ENCODE measurements at regions not wholly inside any gene's neighbourhood (a gene's known extent, or its start where the extent isn't known, plus 50 kb on each side); places are given as distances from the start of the nearest gene placed in this dataset.

DNA sequence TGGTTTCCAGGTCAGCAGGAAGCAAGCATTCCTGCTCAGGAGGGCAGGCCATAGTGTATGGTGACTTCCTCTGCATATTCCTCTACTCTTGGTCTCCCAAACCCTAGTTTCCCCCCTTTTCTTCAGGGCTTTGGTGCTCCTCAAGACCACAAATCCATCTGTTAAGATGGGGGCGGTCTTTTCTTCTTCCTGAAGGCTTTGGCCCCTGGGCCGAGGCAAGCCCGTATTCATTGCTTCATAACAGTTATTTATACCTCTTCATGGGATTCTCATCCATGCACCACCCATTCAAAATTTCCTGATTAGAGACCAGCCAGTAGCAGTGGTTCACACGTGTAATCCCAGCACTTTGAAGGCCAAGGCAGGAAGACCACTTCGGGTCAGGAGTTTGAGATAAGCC, 62.1 kb upstream of the IL12A start:
- TF ChIP-seq, protein P1, sequence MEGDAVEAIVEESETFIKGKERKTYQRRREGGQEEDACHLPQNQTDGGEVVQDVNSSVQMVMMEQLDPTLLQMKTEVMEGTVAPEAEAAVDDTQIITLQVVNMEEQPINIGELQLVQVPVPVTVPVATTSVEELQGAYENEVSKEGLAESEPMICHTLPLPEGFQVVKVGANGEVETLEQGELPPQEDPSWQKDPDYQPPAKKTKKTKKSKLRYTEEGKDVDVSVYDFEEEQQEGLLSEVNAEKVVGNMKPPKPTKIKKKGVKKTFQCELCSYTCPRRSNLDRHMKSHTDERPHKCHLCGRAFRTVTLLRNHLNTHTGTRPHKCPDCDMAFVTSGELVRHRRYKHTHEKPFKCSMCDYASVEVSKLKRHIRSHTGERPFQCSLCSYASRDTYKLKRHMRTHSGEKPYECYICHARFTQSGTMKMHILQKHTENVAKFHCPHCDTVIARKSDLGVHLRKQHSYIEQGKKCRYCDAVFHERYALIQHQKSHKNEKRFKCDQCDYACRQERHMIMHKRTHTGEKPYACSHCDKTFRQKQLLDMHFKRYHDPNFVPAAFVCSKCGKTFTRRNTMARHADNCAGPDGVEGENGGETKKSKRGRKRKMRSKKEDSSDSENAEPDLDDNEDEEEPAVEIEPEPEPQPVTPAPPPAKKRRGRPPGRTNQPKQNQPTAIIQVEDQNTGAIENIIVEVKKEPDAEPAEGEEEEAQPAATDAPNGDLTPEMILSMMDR (IDR thresholded peaks at IDR 0.05; ENCODE audit: partially characterized antibody, unreplicated experiment) = no peak
- no peak overlapping the region for H3K4me3 Mint-ChIP-seq (ENCODE audit: unreplicated experiment)
- H3K27me3 Mint-ChIP-seq (ENCODE audit: unreplicated experiment) = peaks cover 8% of the 10 kb centered on the region
- no peaks in the 10 kb centered on the region for H3K36me3 Mint-ChIP-seq (ENCODE audit: unreplicated experiment)
- no peak for DNase-seq
- H3K4me1 Mint-ChIP-seq (ENCODE audit: low read depth, unreplicated experiment) = no peaks in the 10 kb centered on the region
- no peak overlapping the region for H3K27ac Mint-ChIP-seq (ENCODE audit: unreplicated experiment)
- peaks cover 8% of the 10 kb centered on the region for H3K9me3 Mint-ChIP-seq (ENCODE audit: unreplicated experiment)

DNA sequence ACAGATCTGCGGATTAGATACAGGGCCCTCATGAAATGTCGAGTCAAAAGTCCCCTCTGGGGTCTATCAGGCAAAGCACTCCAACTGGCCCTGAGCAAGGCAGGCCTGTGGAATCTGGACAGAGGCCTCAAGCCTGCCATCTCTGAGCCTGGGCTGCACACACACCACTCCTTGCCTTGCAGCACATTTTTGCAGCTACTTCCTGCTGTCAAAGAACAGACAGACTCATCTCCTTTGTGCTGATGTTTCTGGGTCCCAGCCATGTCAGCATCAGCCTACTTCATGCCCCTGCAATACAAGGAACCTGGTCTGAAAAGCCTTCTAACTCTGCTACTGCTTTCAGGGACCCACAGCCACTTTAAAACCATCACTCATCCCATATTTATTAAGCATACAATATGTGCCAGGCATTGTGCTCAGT, 60.6 kb upstream of the IL12A start:
- Mint-ChIP-seq H3K4me3 (ENCODE audit: unreplicated experiment) (no peak overlapping the region), H3K27me3 (ENCODE audit: unreplicated experiment) (peaks cover 5% of the 10 kb centered on the region), H3K36me3 (ENCODE audit: unreplicated experiment) (peaks cover 2% of the 10 kb centered on the region), H3K9me3 (ENCODE audit: unreplicated experiment) (peaks cover 11% of the 10 kb centered on the region), H3K4me1 (ENCODE audit: low read depth, unreplicated experiment) (no peaks in the 10 kb centered on the region), H3K27ac (ENCODE audit: unreplicated experiment) (no peak overlapping the region)
- TF ChIP-seq, protein P1 (IDR thresholded peaks at IDR 0.05; ENCODE audit: partially characterized antibody, unreplicated experiment) = no peak
- no peak for DNase-seq

DNA sequence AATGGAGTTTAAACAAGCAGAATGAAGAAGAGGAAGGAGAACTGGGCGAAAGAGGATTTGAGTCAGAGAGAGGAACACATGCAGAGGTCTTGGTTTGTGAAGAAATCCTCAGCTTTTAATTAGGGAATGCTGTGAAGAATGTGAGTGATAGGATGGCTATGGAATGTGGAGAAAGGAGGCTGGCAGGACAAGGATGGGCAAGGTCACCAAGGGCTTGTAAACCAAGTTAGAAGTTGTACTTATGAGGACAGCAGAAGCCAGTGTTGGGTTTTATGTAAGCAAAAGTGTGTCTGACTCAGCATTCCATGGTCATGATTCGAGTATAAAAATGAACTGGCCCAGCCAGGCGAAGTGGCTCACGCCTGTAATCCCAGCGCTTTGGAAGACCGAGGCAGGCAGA, 60.0 kb upstream of the IL12A start:
- Mint-ChIP-seq H3K4me1 (ENCODE audit: low read depth, unreplicated experiment) (no peaks in the 10 kb centered on the region), H3K9me3 (ENCODE audit: unreplicated experiment) (peaks cover 15% of the 10 kb centered on the region), H3K27me3 (ENCODE audit: unreplicated experiment) (peaks cover 5% of the 10 kb centered on the region), H3K36me3 (ENCODE audit: unreplicated experiment) (peaks cover 8% of the 10 kb centered on the region), H3K4me3 (ENCODE audit: unreplicated experiment) (no peak overlapping the region), H3K27ac (ENCODE audit: unreplicated experiment) (no peak overlapping the region)
- TF ChIP-seq, protein P1 (IDR thresholded peaks at IDR 0.05; ENCODE audit: partially characterized antibody, unreplicated experiment) = no peak
- no peak for DNase-seq

DNA sequence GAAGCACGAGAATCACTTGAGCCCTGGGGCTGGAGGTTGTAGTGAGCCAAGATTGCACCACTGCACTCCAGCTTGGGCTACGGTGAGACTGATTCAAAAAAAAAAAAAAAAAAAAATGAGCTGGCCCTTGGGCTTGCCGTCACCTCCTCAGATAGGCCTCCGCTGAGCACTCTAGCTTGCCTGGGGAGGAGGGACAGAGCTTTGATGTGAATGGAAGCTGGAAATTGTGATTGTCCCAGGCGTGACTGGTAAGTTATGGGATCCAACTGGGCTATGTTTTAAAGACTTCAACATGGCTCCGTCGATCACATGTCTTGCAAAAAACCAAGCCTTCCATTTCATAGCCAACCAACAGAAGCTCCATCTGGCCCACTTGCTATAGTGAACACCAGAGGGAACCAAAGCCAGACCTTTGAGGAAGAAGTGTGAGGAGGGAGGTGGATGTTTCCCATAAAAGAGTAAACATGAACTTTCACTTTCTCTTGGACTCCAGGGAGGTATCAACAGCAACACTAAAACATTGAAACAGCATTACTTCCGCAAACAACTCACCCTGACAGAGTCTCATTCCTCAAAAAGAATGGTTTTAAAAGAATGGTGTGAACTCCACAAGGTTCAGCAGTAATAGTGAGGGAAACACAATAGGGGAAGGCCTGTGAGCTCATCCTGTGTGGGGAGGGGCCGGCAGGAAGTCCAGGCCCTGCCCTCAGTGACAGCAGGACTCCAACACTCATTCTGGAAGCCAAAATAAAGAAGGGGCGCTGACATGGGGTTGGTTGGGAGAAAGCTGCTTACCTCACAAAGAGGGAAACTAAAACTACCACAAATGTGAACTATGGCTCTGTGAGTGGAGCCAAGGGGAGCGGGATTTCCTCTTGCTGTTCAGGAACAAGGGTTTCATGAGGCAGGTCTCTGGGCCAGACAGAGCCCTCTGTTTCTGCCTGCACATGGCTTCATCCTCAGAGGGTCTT, 59.2 kb upstream of the IL12A start:
- Mint-ChIP-seq H3K36me3 (ENCODE audit: unreplicated experiment) (peaks cover 9% of the 10 kb centered on the region), H3K9me3 (ENCODE audit: unreplicated experiment) (peaks cover 15% of the 10 kb centered on the region), H3K27me3 (ENCODE audit: unreplicated experiment) (peaks cover 5% of the 10 kb centered on the region), H3K27ac (ENCODE audit: unreplicated experiment) (no peak overlapping the region), H3K4me1 (ENCODE audit: low read depth, unreplicated experiment) (no peaks in the 10 kb centered on the region), H3K4me3 (ENCODE audit: unreplicated experiment) (no peak overlapping the region)
- TF ChIP-seq, protein P1 (IDR thresholded peaks at IDR 0.05; ENCODE audit: partially characterized antibody, unreplicated experiment) = no peak
- no peak for DNase-seq

DNA sequence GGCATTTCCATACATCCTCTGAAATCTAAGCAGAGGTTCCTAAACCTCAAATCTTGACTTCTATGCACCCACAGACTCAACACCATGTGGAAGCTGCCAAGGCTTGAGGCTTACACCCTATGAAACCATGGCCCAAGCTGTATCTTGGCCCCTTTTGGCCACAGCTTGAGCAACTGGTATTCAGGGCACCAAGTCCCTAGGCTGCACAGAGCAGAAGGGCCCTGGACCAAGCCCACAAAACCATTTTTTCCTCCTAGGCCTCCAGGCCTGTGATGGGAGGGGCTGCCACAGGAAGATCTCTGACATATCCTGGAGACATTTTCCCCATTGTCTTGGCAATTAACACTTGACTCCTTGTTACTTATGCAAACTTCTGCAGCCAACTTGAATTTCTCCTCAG, 54.4 kb upstream of the IL12A start:
- Mint-ChIP-seq H3K27me3 (ENCODE audit: unreplicated experiment) (peaks cover 2% of the 10 kb centered on the region), H3K4me1 (ENCODE audit: low read depth, unreplicated experiment) (no peaks in the 10 kb centered on the region), H3K27ac (ENCODE audit: unreplicated experiment) (no peak overlapping the region), H3K9me3 (ENCODE audit: unreplicated experiment) (peaks cover 13% of the 10 kb centered on the region), H3K4me3 (ENCODE audit: unreplicated experiment) (no peak overlapping the region), H3K36me3 (ENCODE audit: unreplicated experiment) (peaks cover 16% of the 10 kb centered on the region)
- TF ChIP-seq, protein P1 (IDR thresholded peaks at IDR 0.05; ENCODE audit: partially characterized antibody, unreplicated experiment) = no peak
- no peak for DNase-seq
